ENCODE measurements at regions not wholly inside any gene's neighbourhood (a gene's known extent, or its start where the extent isn't known, plus 50 kb on each side); places are given as distances from the start of the nearest gene placed in this dataset.

DNA sequence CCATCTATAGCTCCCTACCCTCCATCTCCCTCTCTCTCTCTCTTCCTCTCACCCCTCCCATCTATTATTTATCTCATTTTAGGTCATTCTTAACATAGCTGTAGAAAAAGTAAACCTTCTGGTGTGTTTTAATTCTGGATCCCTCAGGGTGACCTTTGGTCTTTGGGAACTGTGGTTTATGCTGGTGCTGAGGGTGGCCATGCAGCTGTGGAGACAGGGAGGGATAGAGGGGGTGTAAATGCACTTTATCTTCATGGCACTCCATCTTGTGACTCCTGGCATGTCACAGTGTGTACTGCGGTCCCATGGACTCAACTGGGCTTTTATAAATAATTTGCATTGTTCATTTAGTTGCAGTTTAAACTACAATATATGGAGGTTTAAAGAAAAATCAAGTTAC, 50.2 kb upstream of the RUNX1 start:
- TF ChIP-seq FOXK1 (CRISPR knock-in tag; IDR thresholded peaks at IDR 0.05; ENCODE audit: borderline replicate concordance, low read depth) (no peak), MXI1 (IDR thresholded peaks at IDR 0.05; ENCODE audit: borderline replicate concordance, low read depth, low read length) (no peak), PATZ1 (CRISPR knock-in tag; IDR thresholded peaks at IDR 0.05) (no peak), HHEX (CRISPR knock-in tag; IDR thresholded peaks at IDR 0.05) (no peak)
- TF ChIP-seq, protein P1, sequence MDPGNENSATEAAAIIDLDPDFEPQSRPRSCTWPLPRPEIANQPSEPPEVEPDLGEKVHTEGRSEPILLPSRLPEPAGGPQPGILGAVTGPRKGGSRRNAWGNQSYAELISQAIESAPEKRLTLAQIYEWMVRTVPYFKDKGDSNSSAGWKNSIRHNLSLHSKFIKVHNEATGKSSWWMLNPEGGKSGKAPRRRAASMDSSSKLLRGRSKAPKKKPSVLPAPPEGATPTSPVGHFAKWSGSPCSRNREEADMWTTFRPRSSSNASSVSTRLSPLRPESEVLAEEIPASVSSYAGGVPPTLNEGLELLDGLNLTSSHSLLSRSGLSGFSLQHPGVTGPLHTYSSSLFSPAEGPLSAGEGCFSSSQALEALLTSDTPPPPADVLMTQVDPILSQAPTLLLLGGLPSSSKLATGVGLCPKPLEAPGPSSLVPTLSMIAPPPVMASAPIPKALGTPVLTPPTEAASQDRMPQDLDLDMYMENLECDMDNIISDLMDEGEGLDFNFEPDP (CRISPR knock-in tag; conservative IDR thresholded peaks at IDR 0.05), result no peak
- TF ChIP-seq, protein P2, sequence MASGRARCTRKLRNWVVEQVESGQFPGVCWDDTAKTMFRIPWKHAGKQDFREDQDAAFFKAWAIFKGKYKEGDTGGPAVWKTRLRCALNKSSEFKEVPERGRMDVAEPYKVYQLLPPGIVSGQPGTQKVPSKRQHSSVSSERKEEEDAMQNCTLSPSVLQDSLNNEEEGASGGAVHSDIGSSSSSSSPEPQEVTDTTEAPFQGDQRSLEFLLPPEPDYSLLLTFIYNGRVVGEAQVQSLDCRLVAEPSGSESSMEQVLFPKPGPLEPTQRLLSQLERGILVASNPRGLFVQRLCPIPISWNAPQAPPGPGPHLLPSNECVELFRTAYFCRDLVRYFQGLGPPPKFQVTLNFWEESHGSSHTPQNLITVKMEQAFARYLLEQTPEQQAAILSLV (CRISPR knock-in tag; IDR thresholded peaks at IDR 0.05; ENCODE audit: borderline replicate concordance), result no peak

All from HepG2 (cell line).